Skeletal muscle cell (primary cell): ENCODE measurements at regions not wholly inside any gene's neighbourhood (a gene's known extent, or its start where the extent isn't known, plus 50 kb on each side); places are given as distances from the start of the nearest gene placed in this dataset.

Source experiments
- DNase-seq: peaks from one replicate; pipeline ENCODE4 v3.0.0-alpha.2; 2010; ENCODE audit warnings: low read depth
- H3K4me3 ChIP-seq: 2 replicates; pipeline ENCODE4 v1.5.1; 2011; ENCODE audit warnings: low read depth, mild to moderate bottlenecking, control low read depth, low read length, moderate library complexity

DNA sequence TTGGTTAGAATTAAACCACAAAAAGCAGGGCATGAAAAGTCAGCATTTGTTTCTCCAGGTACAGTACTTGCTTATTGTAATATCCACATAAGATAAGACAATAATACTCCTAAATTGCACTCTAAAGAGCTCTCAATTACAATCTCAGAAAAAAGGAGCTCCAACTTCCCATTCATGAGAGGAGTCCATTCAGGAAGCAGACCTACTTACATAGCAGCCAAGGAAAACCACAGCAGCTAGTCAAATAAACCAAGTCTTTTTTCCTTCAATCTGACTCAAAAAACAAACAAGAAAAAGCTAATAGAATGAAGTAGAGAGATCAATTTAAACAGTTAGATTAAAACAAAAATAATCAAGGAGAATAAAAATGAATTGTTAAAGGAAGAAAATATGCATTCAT lies 885.2 kb upstream of the SLITRK6 start:
- no peak overlapping the region for H3K4me3 ChIP-seq
- no peak for DNase-seq

DNA sequence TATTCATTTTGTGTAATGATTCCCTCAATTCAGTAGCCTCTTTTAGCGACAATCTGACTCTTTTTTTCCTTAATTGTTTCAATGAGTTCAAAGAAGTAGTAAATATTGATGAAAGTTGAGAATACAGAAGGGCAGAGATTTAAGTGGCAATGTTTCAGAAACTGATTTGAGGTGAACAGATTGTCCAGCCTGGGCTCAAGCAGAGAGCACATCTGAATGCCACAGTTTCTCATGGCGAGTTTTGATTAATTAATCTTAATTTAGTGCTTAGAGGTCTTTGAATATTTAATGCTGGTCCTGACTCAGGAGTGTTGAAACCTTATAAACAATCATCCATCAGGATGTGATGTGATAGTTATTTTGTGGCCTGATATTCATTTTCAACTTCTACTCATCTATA lies 890.7 kb upstream of the SLITRK6 start:
- no peak overlapping the region for H3K4me3 ChIP-seq
- no peak for DNase-seq

DNA sequence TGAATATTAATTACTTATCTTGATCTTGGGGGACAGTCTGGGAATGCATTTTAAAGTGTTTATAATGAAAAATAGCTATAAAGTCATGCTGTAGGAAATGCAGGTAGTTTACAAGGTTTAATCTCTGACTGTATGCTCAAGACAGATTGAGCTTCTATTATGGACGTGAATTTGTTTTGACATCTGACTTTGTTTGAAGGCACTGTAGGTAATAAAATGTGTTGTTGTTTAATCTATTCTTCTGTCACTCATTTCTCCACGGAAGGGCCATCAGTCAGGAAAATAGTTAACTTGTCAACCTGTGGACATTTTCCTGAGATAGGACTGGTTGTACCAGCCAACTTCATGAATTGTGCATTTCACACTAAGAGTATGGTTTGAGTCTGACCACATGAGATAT lies 893.1 kb upstream of the SLITRK6 start:
- H3K4me3 ChIP-seq: no peak overlapping the region
- DNase-seq: no peak

DNA sequence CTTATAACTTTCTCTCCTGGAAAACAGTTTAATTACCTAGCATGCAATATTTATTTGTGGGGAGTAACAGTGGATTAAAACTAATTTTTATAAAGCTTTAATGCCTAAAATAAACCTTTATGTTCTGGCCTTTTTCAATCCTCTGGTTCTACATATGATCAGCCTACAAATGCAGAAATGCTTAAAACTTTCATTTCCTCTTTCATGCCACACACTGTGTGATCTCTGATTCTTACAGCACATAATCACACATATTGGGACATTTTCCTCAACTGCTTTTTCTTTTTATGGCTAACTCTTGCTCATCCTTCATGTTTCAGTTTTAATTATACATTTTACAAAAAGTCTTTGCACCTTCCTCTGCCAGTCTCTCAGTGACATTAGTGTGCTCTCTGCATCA lies 910.8 kb upstream of the SLITRK6 start:
- H3K4me3 ChIP-seq: no peak overlapping the region
- no peak for DNase-seq

DNA sequence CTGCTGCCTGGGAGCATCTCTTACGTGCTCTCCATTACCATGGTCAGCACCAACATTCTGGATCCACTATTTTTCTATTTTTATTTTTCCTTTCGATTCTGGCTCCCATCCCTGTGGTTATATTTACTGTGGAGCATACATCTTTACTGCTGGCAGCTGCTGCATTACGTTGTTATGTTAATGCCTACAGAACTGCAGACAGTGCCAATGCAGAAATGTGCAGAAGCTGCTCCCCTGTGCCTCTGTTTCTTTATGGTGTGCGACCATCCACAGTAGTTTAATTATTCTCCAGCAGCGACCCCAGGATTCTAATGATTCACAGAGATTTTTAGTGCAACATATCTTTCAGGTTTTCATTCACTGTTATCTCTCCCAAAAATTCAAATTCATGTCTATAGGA lies 911.7 kb upstream of the SLITRK6 start:
- H3K4me3 ChIP-seq: no peak overlapping the region
- DNase-seq: no peak

DNA sequence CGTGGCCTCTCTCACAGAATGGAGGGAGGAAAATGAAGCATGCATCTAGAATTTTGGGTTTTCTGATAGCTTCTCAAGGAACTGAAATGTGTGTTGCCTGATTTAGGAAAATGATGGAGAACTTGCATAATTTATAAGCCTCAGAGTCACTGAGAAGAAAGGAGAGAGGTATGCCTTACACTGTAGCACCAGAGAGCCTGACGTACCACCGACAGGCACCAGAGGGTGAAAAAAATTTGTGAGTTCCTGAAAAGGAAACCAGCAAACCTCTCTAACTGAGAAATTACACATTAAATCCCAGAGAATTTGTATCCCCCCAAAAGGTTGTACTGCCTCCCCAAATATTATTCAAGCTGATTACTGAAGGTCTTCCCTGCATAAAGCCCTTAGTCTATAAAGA lies 915.3 kb upstream of the SLITRK6 start:
- DNase-seq: no peak

DNA sequence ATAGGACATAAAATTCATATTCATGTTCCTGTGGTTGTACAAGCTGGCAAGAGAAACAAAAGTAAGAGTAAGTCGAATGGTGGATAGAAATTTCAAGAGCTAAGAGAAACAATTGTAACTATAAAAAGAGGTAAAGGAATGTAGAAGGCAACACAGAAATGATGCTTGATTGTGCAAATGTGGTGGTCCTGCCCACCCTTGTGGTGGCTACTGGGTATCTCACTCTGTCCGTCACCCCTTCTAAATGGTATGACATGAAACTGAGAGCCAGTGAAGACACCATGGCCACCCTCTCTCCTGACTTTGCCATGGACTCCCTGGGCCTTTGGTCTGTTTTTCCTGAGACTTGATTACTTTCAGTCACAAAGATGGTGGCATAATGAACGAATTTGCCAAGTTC lies 925.9 kb upstream of the SLITRK6 start:
- no peak for DNase-seq
- H3K4me3 ChIP-seq: no peak overlapping the region

More for the DNA sequence above, 915.3 kb upstream of the SLITRK6 start:
- no peak overlapping the region for H3K4me3 ChIP-seq

DNA sequence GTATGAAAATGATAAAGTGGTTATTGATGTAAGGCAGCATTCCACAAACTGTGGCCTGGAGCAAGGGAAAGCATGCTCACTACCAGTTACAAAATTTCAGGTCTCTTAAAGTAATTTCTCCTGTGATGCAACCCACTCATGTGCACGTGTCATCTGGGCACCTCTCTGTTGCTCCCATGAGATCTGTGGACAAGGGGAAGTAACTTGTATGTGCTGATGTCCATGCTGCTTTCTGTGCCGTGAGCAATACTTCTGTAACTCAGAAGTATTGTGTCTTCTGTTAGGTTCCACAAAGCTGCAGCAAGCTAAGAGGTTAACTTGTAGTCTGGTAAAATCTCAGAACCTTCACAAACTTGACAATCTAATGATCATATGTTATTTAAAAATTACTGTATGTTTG lies 930.0 kb upstream of the SLITRK6 start:
- no peak overlapping the region for H3K4me3 ChIP-seq
- DNase-seq: no peak

DNA sequence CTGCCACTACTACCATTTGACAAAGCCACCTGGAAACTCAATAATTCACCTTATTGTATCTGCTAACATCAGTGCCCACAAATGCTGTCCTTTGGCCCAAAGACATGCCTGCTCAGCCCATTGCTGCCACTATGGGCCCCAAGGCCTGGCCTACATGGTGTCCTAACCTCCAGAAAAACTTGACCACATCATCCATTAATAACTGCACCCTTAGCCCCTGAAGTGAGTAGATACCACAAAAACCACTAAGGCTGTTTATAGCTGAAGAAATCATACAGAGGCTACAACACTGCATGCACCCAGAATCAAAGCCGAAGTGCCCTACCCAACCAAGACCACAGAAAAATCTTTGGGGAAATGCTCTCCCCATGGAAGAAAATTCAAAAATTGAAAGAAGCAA lies 932.8 kb upstream of the SLITRK6 start:
- no peak overlapping the region for H3K4me3 ChIP-seq
- no peak for DNase-seq

DNA sequence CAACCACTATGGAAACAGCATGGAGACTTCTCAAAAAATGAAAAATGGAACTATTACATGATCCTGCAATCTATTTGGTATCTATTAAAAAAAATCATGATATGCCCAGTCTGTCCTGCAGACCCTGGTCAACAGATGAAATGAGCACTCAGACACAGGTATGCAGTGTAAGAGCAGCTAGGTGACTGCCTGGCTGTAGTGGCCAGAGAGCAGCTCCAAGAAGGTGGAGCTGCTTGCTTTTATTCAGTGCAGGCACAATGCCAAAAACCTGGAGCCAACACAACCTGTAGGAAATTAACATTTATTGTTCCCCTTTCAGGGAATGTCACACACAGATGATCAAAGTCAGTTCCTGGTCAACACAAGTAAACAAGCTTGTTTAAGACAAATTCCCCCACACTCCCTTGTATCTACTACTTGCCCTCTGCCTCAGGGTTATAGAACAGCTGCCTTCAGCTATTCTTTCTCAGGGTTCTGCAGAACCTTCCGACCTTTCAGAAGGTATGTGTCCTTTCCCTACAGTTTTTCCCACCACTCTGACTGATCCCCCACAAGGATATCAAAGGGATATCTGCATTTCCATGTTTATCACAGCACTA lies 933.7 kb upstream of the SLITRK5 start:
- DNase-seq: no peak
- H3K4me3 ChIP-seq: no peak overlapping the region

DNA sequence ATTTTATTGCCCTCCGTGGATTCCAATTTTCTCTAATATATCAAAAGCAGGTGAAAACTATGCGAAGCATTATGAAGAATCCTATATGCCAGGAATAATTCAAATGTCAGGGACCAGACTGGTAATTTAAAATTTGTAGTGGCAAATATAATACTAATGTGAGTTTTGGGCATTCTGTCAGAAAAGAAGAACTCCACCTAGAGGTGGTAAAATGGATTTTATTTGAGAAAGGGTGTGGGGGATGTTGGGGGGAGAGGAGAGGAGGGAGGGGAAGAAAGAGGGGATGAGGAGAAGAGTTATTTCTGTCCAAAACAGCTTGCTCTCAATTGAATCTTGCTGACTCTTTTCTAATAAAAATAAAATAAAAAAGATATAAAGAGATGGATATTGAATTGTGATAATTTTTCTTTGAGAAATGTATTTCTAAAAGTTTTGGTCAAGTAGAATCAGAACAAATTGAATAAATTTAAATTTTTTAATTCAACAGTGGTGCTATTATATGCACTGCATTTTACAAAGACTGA lies 929.3 kb upstream of the SLITRK5 start:
- H3K4me3 ChIP-seq: no peak overlapping the region
- DNase-seq: no peak

DNA sequence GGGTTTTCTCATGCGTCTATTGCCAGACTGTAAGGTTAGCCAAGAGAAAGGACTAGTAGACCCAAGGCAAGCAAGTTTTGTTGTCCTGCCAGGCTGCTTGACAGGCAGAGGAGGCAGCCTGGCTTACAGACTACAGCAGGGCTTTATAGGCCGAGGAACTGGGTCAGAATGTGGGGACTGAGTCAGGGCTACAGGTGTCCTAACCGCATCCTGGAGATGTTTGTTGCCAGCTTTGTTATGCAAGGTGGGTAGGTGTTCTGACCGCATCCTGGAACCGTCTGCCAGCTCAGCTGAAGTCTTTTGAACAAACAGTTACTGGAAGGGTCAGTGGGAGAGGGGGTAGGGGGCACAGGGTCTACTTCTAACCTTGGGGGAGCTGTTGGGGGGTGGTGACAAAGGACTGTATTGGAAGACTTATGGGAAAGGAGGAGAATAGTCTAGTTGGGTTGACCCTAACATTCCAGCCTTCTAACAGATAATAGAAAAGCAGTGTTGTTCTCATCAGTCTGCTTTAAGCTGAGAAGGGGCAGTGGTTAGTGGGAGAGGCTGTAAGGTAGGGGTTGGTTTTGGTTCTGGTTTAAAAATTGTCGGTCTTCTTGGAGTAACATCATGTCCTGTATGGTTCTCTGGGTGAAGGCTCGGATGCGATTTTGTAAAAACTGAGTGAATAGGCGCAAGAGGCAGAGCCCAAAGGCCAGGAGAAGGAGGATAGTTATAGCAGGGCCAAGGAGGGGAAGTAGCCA lies 913.8 kb upstream of the SLITRK5 start:
- no peak overlapping the region for H3K4me3 ChIP-seq
- DNase-seq: no peak

DNA sequence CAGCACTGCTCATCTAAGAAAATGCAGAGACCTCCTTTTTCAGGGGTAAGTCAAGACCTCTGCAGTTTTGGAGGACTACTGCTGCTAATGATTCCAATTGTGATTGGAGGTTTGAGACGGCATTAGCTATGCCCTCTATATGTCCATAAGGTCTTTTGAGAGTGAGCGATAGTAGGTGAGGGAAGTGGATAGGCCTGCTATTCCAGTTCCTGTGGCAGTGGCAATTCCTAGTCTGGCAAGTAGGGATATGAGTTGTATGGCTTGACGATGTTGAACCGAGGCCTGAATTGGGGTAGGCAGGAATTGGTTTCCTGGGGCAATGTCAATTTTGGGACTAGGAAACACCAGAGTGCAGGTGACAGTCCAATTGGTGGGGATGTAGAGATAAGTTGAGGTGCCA lies 913.1 kb upstream of the SLITRK5 start:
- DNase-seq: no peak
- no peak overlapping the region for H3K4me3 ChIP-seq

DNA sequence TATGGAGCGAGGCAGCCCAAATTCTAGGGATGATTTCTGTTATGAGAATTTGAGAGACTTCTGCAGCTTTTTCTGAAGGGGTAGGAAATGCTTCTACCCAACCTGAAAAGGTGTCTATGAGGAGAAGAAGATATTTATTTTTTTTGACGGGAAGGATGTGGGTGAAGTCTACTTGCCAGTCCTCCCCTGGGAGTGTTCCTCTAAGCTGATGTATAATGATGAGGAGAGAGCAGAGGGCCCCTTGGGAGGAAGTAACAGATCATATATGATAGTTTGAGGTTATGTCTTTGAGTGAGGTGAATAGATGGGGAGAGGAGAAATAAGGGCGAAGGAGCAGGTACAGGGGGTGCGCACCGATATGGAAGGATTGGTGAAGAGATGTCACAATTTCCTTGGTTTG lies 910.6 kb upstream of the SLITRK5 start:
- no peak for DNase-seq
- H3K4me3 ChIP-seq: no peak overlapping the region

DNA sequence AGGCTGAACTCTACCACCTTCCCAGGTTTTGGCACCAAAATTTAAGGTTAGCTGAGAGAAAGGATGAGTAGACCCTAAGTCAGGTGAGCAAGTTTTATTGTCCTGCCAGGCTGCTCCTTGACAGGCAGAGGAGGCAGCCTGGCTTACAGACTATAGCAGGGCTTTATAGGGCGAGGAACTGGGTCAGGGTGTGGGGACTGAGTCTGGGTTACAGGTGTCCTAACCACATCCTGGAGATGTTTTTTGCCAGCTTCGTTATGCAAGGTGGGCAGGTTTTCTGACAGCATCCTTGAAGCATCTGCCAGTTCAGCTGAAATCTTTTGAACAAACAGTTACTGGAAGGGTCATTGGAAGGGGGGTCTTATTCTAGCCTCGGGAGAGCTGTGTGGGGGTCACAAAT lies 905.7 kb upstream of the SLITRK5 start:
- no peak for DNase-seq
- no peak overlapping the region for H3K4me3 ChIP-seq

DNA sequence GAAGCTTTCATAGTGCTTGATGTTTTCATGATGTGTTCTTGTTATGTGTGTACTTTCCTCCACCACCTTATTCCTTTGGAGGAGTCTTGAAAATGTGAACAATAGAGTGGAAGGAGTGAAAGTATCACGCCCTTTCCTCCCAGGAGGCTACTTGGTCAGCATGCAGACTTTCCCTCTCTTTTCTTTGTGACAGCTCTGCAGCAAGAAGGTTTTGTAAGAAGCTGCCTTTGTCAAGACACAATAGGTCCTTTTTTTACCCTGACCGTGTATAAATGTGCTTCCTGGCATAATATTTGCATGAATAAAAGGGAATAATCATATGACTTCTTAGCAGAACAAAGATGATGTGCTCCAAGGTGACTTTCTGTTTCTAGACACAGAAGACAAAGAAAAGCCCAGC lies 882.6 kb upstream of the SLITRK5 start:
- DNase-seq: no peak
- no peak overlapping the region for H3K4me3 ChIP-seq

DNA sequence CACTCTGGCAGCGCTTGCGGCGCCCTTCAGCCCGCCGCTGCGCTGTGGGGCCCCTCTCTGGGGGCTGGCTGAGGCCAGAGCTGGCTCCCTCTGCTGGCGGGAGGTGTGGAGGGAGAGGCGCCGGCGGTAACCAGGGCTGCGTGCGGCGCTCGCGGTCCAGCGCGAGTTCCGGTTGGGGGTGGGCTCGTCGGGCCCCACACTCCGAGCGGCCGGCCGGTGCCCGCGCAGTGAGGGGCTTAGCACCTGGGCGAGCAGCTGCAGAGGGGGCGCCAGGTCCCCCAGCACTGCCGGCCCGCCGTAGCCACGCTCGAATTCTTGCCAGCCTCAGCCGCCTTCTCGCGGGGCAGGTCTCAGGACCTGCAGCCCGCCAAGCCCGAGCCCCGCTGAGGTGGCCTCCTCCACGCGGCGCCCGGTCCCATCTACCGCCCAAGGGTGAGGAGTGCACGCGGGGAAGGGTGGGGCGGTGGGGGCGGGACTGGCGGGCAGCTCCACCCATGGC lies 879.0 kb upstream of the SLITRK5 start:
- no peak for DNase-seq
- H3K4me3 ChIP-seq: no peak overlapping the region

DNA sequence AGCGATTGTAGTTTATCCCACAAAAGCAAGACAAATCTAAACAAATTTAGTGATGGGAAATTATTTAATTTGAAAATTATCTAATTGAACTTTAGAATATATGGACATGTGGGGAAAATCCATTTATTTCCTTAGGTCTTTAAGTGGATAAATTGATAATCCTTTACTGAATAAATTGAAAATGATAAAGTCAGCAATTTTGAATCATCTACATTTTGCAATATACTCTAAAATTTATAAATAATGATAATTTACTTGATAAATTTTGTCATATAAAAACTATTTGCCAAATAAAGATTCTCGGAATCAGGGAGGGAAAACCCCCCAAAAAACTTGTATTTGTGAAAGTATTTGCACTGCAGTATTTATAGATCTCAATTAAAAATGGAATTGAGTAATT lies 875.3 kb upstream of the SLITRK5 start:
- no peak overlapping the region for H3K4me3 ChIP-seq
- no peak for DNase-seq

DNA sequence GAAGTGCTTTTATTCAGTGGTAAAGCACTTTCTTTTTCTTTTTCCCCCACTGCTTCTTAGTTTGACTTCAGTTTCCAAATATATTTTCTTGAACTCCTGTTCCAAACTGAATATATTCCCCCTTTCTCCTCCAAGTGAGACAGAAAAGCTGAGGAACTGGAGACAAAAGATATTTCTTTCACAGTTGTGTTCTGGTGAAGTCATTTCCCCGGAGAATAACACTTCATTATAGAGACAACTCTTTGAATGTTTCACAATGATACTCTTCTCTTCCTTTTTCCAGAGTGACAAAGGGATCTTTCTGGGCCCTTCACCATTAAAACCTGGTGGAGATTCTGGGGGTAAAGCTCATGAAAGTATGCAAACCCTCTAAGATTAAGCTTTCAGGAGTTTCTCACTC lies 860.8 kb upstream of the SLITRK5 start:
- DNase-seq: no peak
- no peak overlapping the region for H3K4me3 ChIP-seq

DNA sequence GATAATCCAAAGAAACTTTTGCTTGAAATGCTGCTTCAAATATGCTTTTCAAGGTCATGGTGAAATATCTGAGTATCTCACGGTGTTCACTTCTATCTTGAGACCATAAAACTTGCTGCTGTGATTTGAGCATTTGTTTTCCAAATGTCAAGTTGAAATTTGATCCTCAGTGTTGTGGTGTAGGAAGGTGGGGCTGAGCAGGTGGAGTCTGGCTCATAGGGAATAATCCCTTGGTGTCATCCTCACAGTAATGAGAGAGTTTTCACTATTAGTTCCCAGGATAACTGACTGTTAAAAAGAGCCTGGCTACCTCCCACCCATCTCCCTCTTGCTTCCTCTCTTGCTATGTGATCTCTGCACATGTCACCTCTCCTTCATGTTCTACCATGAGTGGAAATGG lies 858.0 kb upstream of the SLITRK5 start:
- H3K4me3 ChIP-seq: no peak overlapping the region
- DNase-seq: no peak

DNA sequence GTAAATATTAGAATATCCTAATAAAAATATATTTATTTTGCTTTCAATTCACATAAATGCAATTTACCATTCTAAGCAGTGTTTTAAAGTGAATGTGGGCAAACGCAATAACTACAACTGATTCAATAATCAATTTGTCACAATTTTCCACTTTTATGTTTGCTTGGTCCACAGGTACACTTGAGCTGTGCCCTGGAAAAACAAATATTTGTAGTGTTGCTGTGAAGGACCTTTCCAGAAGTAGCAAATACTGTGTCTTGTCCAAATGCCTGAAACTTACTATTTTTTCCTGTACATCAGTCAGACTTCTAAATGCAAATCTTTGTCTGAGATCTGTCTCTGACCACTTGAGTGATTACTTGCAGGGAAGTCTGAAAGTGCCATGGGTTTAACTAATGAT lies 845.8 kb upstream of the SLITRK5 start:
- DNase-seq: no peak
- H3K4me3 ChIP-seq: no peak overlapping the region
